HG02623 (cell line): ENCODE measurements at regions not wholly inside any gene's neighbourhood (a gene's known extent, or its start where the extent isn't known, plus 50 kb on each side); places are given as distances from the start of the nearest gene placed in this dataset.

Experiments used
- ATAC-seq: cut with Tn5 transposase; IDR thresholded peaks from one replicate; pipeline ENCODE4 v1.9.1; 2021; ENCODE audit warnings: moderate library complexity; ENCODE audit not compliant: unreplicated experiment

DNA sequence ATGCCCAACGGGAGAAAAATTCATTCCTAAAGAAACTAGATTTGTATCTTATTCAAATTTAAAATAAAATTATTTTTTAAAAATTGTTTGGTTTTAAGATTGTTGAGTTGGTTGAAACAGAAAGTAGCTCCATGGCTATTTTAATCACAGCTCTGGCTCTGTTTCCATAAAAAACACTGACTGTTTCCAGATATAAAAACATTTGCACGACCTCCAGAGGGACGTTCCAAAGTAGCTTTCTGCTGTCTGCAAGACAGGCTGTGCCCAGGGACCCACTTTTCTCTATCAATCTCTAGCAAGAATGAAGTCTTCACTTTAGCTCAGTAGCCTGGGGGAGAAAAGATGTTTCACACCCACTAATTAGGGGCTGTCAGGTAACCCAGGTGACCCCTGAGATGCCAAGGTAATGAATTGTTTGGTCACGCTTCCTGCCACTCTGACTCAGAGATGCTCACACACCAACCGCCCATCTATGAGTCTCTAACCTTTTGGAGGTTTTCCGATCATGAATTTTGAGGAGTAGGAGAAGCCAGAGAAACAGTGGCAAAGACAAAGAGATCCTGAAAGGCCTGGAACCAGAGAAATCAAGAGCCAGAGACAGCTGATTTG, 220.1 kb upstream of the SOX9 start:
- ATAC-seq: no peak

DNA sequence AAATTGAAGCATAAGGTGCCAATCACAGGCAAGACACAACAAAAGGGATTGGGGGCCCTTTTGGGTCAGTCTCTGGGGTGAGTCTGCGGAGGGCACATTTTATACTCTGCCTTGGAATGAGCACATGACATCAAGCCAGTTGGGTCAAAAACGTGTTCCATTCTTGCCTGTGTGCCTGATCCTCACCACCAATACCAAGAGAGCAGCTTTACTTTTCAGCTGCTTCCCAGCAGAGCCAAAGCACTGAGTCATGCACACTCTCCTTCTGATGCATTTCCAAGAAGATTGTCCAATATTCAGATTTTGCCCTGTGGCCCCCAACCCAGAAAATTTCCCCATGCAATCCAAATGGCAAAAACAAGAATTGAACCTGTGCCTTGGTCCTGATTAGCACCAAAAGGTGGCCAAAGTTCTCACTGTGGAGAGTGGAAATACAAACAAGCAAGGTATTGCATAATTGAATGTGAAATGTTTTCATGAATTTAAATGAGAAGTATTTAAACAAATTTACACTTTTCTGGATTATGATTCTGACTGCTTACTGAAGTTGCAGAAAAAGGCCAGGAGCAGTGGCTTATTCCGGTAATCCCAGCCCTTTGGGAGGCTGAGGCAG, 217.8 kb upstream of the SOX9 start:
- ATAC-seq: no peak

DNA sequence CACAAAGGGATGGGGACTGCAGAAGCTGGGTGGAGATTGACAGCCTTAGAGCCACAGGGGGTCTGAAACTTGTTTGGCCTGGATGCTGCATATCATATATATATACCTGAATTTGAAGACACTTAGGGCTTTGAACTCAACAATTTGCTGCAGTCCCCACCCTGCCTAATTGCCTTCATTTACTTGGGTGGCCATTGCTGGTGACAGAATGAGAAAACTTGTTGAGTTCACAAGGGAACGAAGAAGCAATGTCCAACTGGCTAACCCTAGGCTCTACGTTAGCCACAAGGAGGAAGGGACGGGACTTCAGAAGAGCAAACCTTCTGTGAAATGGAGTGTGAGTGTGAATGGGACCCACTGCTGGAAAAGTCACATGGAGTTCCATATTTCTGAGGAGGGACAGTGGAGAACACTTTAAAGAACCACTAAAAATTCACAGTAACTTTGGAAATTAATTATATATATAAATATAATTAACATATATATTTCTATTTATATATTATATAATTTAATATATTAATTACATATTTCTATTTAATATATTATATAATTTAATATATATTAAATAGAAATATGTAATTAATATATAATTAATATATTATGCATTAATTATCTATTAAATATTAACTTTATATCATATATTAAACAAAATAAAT, 215.3 kb upstream of the SOX9 start:
- no peak for ATAC-seq

DNA sequence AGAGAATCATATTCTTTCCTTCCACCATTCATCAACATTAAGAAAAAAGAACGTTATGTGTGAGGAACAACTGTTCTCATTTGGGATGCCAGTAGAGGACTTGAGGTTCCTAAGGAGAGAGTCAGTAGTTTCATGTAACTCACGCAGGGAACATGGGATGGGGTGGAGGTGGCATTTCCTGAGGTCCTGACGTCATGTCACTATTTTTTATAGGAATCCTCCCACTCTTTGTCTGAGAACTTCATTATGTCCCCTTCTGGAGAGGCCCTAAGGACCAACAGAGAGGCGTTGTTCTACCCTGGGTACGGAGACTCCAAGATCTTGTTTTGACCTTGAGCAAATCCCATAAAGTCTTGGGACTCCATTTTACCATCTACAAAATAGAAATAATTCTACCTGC, 211.7 kb upstream of the SOX9 start:
- no peak for ATAC-seq

DNA sequence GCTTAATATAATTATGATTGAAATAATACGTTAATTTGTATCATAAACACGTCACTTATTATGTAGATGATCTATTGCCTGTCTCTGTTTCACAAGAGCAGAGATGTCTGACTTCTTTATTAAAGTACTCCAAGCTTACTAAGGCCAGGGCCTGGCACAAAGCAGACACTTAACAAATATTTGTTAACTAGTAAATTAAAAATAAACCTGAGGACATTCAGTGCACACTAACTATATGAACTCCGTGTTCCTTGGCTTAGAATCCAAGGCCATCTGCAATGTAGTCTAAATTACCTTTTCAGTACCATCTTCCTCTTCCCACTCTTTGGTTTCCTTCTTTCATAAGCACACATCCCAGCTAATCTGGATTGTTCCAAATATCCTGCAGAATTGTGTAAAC, 210.8 kb upstream of the SOX9 start:
- no peak for ATAC-seq

DNA sequence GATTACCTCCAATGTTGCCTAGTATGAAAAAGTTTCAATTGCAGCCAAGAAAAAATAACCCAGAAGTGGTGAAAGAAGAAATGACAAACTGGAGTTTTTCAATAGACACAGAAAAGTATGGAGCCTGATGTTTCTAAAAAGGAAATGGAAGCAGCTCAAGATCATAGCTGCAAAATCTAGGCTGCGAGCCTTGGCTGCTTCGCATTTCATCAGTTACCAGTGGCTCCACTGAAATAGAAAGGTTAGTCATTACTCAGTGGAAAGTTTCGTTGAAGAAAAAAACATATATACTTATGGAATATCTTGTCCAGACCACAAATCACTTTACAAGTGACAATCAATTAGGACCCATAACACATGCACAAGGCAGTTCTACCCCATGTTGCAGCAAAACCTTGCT, 206.8 kb upstream of the SOX9 start:
- ATAC-seq: no peak

DNA sequence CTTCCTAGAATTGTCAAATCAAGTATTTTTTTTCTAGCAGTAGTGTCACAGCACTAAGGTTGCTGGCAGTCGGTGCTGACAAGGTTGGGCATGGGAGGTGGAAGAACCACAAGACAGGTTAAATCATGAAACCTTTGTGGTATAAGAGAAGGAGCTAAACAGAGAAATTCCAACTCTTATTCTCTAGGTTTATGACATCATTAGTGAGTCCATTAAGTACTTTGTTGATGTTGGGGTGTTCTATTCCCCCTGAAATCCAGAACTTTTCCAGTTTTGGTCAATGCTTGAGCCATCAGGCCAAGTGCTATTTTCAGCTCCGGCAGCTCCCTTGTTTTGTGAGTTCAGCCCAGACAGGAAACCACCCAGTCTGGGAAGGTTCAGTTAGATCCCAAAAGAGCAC, 206.0 kb upstream of the SOX9 start:
- ATAC-seq: no peak

DNA sequence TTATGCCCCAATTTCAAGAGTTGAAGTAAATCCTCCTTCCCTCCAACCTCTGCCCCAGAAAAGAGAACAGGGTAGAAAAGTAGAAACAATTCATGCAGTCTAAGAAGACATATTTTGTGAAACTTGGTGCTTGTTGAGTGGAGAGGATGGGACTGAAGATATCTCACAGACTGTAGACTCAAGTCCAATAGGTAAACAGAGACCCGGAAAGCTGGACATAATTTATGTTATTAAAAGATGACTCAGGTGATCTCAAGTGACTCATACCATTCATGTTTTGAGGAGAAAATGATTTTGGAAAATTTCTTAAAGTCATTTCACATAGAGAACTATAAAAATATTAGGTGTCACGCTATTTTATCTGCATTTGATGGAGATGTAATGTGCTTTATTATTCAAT, 203.1 kb upstream of the SOX9 start:
- no peak for ATAC-seq

DNA sequence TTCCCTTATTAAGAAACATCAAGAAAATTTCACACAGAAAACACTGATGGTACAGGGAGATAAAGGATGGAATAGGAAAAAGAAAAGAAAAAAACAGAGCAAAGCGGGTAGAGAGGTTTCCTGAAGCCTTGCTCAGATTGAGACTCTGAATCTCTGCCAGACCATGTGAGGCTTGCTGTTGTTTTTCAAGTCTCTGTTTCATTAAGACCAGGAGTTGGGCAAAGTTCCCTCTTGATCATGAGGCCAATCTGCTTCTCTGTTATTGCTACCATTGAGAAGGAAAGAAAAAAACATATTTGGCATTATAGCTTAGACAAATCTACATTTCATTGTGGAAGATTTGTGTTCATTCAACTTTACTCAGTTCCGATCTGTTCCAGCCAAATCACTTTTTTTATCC, 201.6 kb upstream of the SOX9 start:
- no peak for ATAC-seq

DNA sequence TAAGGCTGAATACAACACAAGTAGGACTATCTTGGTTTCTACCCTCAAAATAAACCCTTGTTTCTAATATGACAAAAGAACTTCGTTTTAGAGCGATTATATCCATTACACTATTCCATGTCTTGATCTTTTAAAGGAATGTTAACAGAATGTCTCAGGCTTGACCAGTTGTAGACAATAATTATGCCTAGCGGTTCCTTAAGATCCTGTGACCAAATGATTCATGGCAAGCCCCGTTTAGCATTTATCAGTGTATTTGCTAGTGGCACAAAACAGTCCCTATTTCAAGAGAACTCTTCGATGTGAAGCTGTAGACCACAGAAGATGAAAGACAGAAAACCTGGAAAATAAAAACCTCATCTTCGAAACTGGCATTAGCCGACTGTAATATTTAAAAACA, 200.9 kb upstream of the SOX9 start:
- no peak for ATAC-seq

DNA sequence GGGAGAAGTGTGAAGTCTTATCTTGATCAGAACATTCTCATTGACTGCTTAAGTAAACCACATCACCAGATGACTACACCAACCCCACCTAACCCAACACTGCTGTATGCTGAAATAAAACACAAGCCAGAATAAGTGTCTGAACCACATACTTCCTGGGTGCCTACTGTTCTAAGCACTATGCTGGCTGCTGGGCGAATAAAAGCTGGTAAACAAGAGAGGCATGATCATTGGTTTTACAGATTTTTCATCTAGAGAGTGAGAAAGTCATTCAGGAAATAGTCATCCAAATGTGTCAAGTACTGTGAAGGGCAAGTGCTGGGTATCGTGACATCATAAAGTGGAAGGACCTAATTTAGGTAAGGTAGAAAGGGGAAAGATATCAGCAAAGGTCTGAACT, 199.0 kb upstream of the SOX9 start:
- ATAC-seq: no peak

DNA sequence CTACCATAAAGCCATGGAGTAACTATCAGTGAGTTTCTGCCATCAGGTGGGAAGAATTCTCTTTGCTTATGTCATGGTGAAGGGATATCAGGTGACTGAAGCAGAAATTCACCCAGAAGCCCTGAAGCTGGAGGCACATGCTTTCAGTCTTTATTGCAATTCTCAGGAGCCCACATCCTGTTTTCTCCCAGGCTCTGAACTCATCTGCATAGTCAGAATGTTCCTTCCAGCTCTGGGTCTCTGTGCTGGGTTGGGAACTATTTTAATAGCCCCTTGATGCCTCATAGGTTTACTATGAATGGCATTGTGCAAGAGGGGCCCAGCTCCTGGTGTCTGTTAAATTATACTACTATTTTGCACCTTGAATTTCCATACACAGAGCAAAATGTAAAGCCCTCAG, 198.4 kb upstream of the SOX9 start:
- ATAC-seq: no peak

DNA sequence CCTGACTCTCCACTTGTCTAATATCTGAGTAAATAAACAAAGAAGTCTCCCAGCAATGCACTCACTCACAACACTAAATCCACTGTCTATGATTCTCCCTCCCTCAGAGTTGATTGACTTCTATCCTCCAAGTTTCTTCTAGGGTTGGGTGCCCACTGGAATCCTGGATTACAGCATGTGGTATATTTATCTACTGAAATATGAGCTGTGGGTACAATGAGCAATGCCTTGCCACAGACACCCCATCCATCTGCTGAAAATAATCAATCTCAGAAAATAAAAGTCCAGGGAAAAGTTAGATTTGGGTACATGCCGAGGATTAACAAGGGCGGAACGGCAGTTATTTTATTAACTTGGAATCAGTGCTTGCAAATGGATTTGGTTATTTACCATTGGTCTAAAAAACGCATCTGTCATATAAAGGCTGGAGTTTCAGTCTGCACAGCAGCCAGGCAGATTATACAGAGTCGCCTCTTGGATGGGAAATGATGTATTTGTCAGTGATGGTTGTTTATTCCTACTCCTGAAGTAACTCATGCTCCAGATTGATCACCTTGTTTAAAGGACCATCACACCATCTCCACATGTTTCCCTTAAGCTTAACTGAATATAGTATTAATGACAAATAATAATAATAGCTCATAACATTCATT, 193.9 kb upstream of the SOX9 start:
- ATAC-seq: no peak

DNA sequence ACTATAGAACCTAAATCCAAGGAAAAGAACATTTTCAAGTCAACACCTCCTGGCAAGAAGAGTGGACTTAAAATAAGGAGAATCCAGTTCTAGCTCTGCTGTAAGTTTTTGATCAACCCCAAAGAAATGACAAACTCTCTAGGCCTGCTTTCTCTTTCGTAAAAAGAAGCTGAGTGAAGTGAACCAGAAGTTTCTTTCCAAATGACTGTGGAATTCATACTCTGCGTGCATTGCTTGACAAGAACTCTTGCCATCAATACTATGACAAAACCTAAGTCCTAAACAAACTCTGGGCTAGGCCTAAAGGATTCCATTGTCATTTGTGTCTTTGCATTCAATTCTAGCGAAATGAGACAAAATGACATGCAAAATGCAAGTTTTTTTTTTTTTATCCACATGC, 187.5 kb upstream of the SOX9 start:
- no peak for ATAC-seq

DNA sequence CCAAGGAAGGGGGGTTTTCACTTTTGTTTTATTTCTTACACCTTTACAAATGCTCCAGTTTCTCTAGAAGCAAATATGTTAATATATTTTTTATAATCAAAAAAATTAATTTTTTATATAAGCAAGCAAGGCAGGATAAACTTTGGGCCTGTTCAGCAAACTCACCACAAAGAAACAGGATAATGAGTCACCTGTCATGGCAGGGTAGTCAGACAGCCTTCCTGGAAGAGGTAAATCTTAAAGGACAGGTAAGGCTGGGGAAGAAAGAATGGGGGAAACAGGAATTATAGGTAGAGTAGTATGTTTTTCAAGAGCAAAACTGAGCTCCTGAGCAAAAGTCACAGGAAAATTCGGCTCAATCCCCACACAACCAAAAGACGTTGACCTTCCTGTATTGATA, 186.3 kb upstream of the SOX9 start:
- ATAC-seq: no peak

DNA sequence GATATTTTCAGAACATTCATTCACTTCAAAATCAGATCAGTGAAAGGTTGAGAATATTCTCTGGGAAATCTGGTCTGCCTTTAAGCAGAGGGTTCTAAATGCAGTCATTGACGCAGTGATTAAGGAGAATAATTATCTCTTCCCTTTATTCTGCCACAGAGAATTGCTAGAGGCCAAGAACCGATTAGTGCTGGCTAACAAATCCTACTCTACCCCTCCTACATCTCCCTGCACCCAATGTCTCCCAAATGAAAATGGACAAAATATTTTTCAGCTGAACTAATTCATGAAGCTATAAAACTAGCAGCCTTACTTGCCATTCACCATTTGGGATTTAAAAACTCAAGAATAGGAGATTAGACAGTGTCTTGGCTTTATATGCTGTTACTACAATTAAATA, 185.5 kb upstream of the SOX9 start:
- no peak for ATAC-seq

DNA sequence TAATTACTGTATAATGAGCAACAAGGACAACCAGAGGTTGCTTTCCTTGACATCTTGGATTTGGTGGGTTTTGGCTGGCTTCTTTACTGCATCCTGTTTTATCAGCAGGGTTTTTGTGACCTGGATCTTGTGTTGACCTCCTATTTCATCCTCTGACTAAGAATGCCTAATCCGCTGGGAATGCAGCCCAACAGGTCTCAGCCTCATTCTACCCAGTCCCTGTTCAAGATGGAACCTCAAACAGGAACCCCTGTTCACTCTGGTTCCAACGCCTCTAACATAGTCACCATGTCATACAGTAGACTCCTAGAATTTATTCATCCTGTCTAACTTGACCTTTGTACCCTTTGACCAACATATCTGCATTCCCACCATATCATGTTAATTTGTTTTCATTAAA, 183.8 kb upstream of the SOX9 start:
- no peak for ATAC-seq

DNA sequence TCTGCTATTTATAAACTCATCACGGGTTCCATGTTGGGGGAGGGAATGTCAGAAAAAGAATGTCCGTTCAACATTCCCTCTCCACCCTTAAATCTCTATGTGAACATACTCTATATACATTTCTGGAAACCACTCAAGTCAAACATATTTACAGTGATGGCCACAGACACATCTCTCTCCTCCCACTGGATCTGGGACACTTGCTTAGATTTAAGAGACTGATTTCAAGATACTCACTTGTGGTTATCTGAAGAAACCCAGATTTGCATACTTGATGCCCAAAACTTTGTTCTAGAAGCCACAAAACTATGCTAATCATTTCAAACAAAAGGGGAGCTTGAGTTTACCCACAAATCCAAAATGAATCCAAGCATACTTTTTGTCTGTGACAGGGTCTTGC, 182.9 kb upstream of the SOX9 start:
- ATAC-seq: no peak

DNA sequence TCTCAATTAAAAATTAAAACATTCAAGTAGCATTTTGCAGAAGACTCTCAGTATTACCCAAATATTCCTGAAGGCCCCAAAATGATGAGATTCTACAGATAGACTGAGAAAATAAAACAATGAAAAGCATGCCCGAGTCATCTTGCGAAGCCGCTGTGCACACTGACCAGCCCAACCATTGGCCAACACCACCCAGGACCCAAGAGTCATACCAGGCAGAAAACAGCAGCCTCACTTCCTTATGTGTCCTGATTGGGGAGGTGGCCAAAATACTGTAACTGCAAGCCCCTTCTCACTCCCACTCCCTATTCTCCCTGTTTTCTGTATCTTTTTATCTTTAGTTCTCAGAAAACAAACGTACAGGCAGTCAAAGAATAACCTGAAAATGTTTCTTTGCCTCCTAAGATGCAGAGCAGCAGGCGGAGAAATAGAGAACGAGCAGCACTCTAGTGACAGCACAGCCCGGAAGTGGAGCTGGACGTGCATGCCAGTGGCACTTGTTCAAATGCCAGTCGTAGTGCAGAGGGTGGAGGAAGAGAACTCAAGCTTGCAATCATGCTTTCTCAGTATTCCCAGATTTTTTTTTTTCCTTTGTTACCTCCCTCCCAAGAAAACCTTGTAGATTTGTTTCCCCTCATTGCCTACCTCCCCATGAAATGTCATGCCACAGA, 182.3 kb upstream of the SOX9 start:
- ATAC-seq: no peak

DNA sequence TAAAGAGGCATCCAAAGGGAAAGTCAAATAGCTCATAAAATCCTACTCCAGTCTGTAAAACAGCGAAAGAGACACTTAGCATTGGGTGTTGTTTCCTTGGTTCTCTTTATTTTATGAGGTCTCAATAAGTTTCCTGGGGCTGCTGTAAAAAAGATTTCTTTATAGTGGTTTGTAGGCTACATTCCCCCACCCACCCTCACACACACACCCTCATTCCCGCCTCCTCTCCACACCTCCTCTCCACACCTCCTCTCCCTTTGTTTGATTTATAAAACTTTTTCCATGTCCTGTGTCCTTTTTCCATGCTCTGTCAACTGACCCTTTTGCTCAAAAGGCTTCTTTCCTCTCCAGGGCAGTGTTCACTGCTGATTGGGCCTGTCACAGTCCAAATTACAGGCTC, 178.9 kb upstream of the SOX9 start:
- no peak for ATAC-seq

DNA sequence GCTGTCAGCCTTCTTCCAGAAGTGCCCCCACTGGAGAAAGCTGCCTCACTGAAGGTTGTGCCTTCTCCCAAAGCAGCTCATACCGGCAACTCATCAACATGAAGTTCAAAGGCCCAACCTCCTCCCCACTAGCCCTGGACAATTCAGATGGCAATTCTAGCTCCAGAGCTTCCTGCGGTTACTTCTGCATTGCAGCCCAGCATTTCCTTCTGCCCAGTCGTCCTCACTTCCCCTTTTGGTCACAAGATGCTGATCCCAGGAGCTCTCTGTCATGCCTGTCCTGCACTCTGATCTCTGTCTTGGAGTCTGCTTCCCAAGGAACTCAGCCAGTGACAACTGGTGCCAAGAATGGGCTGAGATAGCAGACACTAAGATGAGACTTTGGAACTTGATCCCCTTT, 178.2 kb upstream of the SOX9 start:
- ATAC-seq: no peak
